B cell (primary cell): ENCODE measurements at regions not wholly inside any gene's neighbourhood (a gene's known extent, or its start where the extent isn't known, plus 50 kb on each side); places are given as distances from the start of the nearest gene placed in this dataset.

ENCODE experiments used
- ATAC-seq: fragments of 200-7000 bp; cut with Tn5 transposase; one replicate; pipeline ENCODE4 v1.10.0; 2021; ENCODE audit warnings: low read depth, mild to moderate bottlenecking, moderate number of reproducible peaks, moderate library complexity
- CTCF ChIA-PET: fragments of 350-600 bp; sonication (Branson Sonifier 250); formaldehyde crosslinking; loops from one replicate; lab custom pipeline; 2021; ENCODE audit warnings: antibody characterized with exemption, inconsistent platforms; lab: Charles Lee
- POLR2A ChIA-PET: fragments of 350-600 bp; sonication (Branson Sonifier 250); formaldehyde crosslinking; loops from one replicate; lab custom pipeline; 2021; ENCODE audit warnings: antibody characterized with exemption; lab: Charles Lee
- DNase-seq: peaks from one replicate; pipeline ENCODE4 v3.0.0; 2013
- H2AFZ ChIP-seq: 2 replicates; pipeline ENCODE4 v1.6.1; 2012; ENCODE audit warnings: mild to moderate bottlenecking, low read depth, low read length; ENCODE audit not compliant: insufficient read depth, poor library complexity, severe bottlenecking
- H3K27ac ChIP-seq, 2 donors: 1 replicate in 1 of 2; 2 replicates in 1 of 2; pipeline ENCODE4 v1.5.1; 2012 to 2013; ENCODE audit warnings: low read length in 2 of 2, mild to moderate bottlenecking in 2 of 2, moderate library complexity in 1 of 2
- H3K27me3 ChIP-seq, 4 experiments: fragments of 200-600 bp in 1 of 4; sonication (generic) in 1 of 4; replicated peaks in 1 of 4; 1 replicate in 2 of 4; 2 replicates in 2 of 4; pipeline versions ENCODE4 v1.6.1 to v1.7.0; 2013 to 2016; ENCODE audit warnings: low read length in 3 of 4, mild to moderate bottlenecking in 2 of 4, mixed read lengths in 1 of 4, moderate library complexity in 1 of 4; ENCODE audit not compliant: insufficient read depth in 4 of 4, control insufficient read depth in 3 of 4; ENCODE audit errors: control extremely low read depth in 1 of 4
- H3K36me3 ChIP-seq, 2 experiments: replicated peaks in 1 of 2; 1 replicate in 1 of 2; 2 replicates in 1 of 2; pipeline versions ENCODE4 v1.6.1 to v1.7.1; 2013; ENCODE audit warnings: low read length in 1 of 2; ENCODE audit not compliant: insufficient read depth in 2 of 2, control insufficient read depth in 1 of 2; ENCODE audit errors: control extremely low read depth in 1 of 2, extremely low read depth in 1 of 2
- H3K4me1 ChIP-seq, 2 donors: fragments of 200-600 bp in 1 of 2; sonication (generic) in 1 of 2; 1 replicate in 1 of 2; 2 replicates in 1 of 2; pipeline versions ENCODE4 v1.5.1 to v1.6.1; 2013 to 2017; ENCODE audit warnings: low read length in 2 of 2; ENCODE audit not compliant: control insufficient read depth in 2 of 2, insufficient read depth in 2 of 2
- H3K4me2 ChIP-seq: replicated peaks from 2 replicates; pipeline ENCODE3; 2012; ENCODE audit warnings: mild to moderate bottlenecking, low read depth, low read length; ENCODE audit not compliant: poor library complexity, severe bottlenecking
- H3K4me3 ChIP-seq, 5 experiments: fragments of 200-600 bp in 1 of 5; sonication (generic) in 1 of 5; 1 replicate in 3 of 5; 2 replicates in 2 of 5; pipeline versions ENCODE4 v1.5.1 to v1.7.0; 2011 to 2016; ENCODE audit warnings: low read length in 4 of 5, mild to moderate bottlenecking in 4 of 5, low read depth in 2 of 5, control low read depth in 1 of 5, moderate library complexity in 1 of 5; ENCODE audit not compliant: insufficient read depth in 1 of 5; ENCODE audit errors: control extremely low read depth in 1 of 5, extremely low read depth in 1 of 5
- H3K79me2 ChIP-seq: fragments of 200-600 bp; sonication (generic); one replicate; pipeline ENCODE4 v1.6.0; 2016; ENCODE audit warnings: low read length; ENCODE audit not compliant: control insufficient read depth, insufficient read depth
- H3K9ac ChIP-seq: fragments of 200-600 bp; sonication (generic); 2 replicates; pipeline ENCODE4 v1.6.1; 2017; ENCODE audit warnings: mild to moderate bottlenecking, low read length, moderate library complexity
- H3K9me3 ChIP-seq, 3 donors: one replicate each; pipeline versions ENCODE4 v1.6.1 to v1.7.1; 2013; ENCODE audit warnings: low read length in 2 of 3; ENCODE audit not compliant: control insufficient read depth in 2 of 3, insufficient read depth in 1 of 3; ENCODE audit errors: control extremely low read depth in 1 of 3
- H4K20me1 ChIP-seq: 2 replicates; pipeline ENCODE4 v1.6.0; 2012; ENCODE audit warnings: mild to moderate bottlenecking, low read length; ENCODE audit not compliant: insufficient read depth, control insufficient read depth, poor library complexity, severe bottlenecking
- H3K27ac Mint-ChIP-seq: one replicate; pipeline ENCODE4 v1.8.0; 2021; ENCODE audit warnings: mixed read lengths
- H3K27me3 Mint-ChIP-seq: one replicate; pipeline ENCODE4 v1.8.0; 2021; ENCODE audit warnings: mixed read lengths
- H3K4me1 Mint-ChIP-seq: one replicate; pipeline ENCODE4 v1.8.0; 2021; ENCODE audit warnings: mixed read lengths
- H3K4me3 Mint-ChIP-seq: one replicate; pipeline ENCODE4 v1.8.0; 2021; ENCODE audit warnings: mixed read lengths
- H3K9me3 Mint-ChIP-seq: one replicate; pipeline ENCODE4 v1.8.0; 2022; ENCODE audit warnings: mixed read lengths; ENCODE audit not compliant: insufficient read depth
- EZH2 ChIP-seq: IDR thresholded peaks from 2 replicates; pipeline ENCODE4 v1.6.1; 2012; ENCODE audit warnings: borderline replicate concordance, low read depth, mild to moderate bottlenecking, moderate library complexity, low read length; ENCODE audit not compliant: insufficient read depth, poor library complexity, severe bottlenecking
- WGBS: methylation state at CpG from one replicate; pipeline ENCODE4 v1.1.5; 2013; ENCODE audit warnings: missing lambda C conversion rate; ENCODE audit not compliant: insufficient coverage; 5-methylcytosine and 5-hydroxymethylcytosine counted together
- intact Hi-C: fragments of 100-400 bp; cut with micrococcal nuclease; formaldehyde crosslinking; loops from one replicate; pipeline ENCODE4 v1.10.0; 2022
- TF ChIP-seq, protein P1 (sequence below): fragments of 200-600 bp; IDR thresholded peaks from one replicate; pipeline ENCODE4 v1.8.0; 2022; ENCODE audit warnings: antibody characterized with exemption, mild to moderate bottlenecking

DNA sequence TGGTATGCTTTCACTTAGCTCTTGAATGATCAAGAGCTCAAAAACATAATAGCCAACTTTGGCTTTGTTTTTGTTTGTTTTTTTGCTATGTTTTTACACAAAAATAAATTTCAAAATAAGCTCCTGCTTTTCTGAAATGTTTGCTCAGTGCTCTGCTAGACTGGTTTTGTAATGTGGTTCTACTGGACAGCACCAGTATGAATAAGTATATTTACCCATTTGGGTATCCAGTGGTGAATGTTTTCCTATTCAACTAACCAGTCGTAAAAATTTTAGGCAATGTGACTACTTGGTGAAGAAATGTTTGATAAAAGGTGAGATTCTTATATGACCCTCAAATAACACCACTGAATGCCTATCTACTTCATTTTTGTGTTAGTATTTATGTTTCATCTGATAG lies 308.6 kb downstream of the PTPRC start:
- intact Hi-C loops: loop anchor here (2.0 kb wide), 1 partner anchor 15 kb away; no protein-coding TSS in a partner anchor
- no peaks in the 10 kb centered on the region for H3K79me2 ChIP-seq
- no CpG with 5 or more reads among the region's 1 CpG for WGBS

DNA sequence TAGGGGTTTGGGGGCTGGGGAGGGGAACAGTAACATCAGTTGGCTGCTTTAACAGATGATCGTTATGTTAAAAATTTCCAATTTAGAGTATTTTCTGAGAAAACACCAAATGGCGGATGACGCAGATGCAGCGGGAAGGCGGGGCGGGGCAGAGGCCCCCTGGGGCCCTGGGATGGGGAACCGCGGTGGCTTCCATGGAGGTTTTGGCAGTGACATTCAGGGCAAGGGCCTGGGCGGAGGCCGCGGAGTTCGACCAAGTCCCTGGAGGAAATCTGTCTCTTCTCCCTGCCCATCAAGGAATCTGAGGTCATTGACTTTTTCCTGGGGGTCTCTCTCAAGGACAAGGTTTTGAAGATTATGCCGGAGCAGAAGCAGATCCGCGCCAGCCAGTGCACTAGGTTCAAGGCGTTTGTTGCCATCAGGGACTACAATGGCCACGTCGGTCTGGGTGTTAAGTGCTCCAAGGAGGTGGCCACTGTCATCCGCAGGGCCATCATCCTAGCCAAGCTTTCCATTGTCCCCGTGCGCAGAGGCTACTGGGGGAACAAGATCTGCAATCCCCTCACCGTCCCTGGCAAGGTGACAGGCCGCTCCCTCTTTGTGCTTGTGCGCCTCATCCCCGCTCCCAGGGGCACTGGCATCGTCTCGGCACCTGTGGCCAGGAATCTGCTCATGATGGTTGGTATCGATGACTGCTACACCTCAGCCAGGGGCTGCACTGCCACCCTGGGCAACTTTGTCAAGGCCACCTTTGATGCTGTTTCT lies 310.2 kb downstream of the PTPRC start:
- H3K27ac ChIP-seq: no peak overlapping the region
- ChIA-PET POLR2A (no interaction called here), CTCF (no interaction called here)
- no peaks in the 10 kb centered on the region for H3K79me2 ChIP-seq
- DNase-seq (no peak), ATAC-seq (no peak)
- H3K27me3 ChIP-seq: no peaks in the 10 kb centered on the region
- Mint-ChIP-seq H3K27ac (no peak overlapping the region), H3K27me3 (no peaks in the 10 kb centered on the region), H3K4me1 (no peaks in the 10 kb centered on the region), H3K9me3 (no peaks in the 10 kb centered on the region), H3K4me3 (no peak overlapping the region)
- peaks cover 0 to 4% (median 0%) of the 10 kb centered on the region in 3 donors for H3K9me3 ChIP-seq
- H3K4me3 ChIP-seq: no peak overlapping the region
- no peak overlapping the region for H3K9ac ChIP-seq
- H3K4me1 ChIP-seq: no peaks in the 10 kb centered on the region
- WGBS: 97% methylated on average over 28 of the region's 28 CpGs
- no peak overlapping the region for H2AFZ ChIP-seq
- no peaks in the 10 kb centered on the region for H3K36me3 ChIP-seq
- no peak overlapping the region for H3K4me2 ChIP-seq
- intact Hi-C loops: no loop called here
- no peaks in the 10 kb centered on the region for H4K20me1 ChIP-seq
- TF ChIP-seq, protein P1, sequence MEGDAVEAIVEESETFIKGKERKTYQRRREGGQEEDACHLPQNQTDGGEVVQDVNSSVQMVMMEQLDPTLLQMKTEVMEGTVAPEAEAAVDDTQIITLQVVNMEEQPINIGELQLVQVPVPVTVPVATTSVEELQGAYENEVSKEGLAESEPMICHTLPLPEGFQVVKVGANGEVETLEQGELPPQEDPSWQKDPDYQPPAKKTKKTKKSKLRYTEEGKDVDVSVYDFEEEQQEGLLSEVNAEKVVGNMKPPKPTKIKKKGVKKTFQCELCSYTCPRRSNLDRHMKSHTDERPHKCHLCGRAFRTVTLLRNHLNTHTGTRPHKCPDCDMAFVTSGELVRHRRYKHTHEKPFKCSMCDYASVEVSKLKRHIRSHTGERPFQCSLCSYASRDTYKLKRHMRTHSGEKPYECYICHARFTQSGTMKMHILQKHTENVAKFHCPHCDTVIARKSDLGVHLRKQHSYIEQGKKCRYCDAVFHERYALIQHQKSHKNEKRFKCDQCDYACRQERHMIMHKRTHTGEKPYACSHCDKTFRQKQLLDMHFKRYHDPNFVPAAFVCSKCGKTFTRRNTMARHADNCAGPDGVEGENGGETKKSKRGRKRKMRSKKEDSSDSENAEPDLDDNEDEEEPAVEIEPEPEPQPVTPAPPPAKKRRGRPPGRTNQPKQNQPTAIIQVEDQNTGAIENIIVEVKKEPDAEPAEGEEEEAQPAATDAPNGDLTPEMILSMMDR: no peak
- TF ChIP-seq EZH2: no peak

More for the DNA sequence above, 308.6 kb downstream of the PTPRC start:
- no peaks in the 10 kb centered on the region for H3K27me3 ChIP-seq
- no peak for ATAC-seq
- H3K4me1 Mint-ChIP-seq: no peaks in the 10 kb centered on the region
- no peak overlapping the region for H3K4me2 ChIP-seq
- DNase-seq: no peak
- no peak overlapping the region for H3K4me3 ChIP-seq
- no peaks in the 10 kb centered on the region for H3K27me3 Mint-ChIP-seq
- no peak overlapping the region for H3K27ac Mint-ChIP-seq
- H3K9me3 ChIP-seq: peaks cover 0 to 4% (median 0%) of the 10 kb centered on the region in 3 donors
- no peak overlapping the region for H3K4me3 Mint-ChIP-seq
- no peaks in the 10 kb centered on the region for H4K20me1 ChIP-seq
- no peak for TF ChIP-seq EZH2
- TF ChIP-seq, protein P1: no peak
- no peak overlapping the region for H3K27ac ChIP-seq
- no peak overlapping the region for H2AFZ ChIP-seq
- H3K36me3 ChIP-seq: no peaks in the 10 kb centered on the region
- H3K4me1 ChIP-seq: no peaks in the 10 kb centered on the region
- ChIA-PET POLR2A (no interaction called here), CTCF (no interaction called here)
- H3K9me3 Mint-ChIP-seq: no peaks in the 10 kb centered on the region
- no peak overlapping the region for H3K9ac ChIP-seq
